Natural killer cell (primary cell): ENCODE measurements at regions not wholly inside any gene's neighbourhood (a gene's known extent, or its start where the extent isn't known, plus 50 kb on each side); places are given as distances from the start of the nearest gene placed in this dataset.

Source experiments
- ATAC-seq, 3 donors: fragments of 150-1000 bp in 2 of 3; fragments of 200-7000 bp in 1 of 3; cut with Tn5 transposase; 1 replicate in 1 of 3; 2 replicates in 2 of 3; pipeline ENCODE4 v1.10.0; 2021; ENCODE audit warnings: mild to moderate bottlenecking in 2 of 3, moderate library complexity in 2 of 3
- DNase-seq, 2 donors: peaks; one replicate each; pipeline versions ENCODE4 v3.0.0 to v3.0.0-alpha.2; 2013 to 2021; ENCODE audit warnings: mixed read lengths in 1 of 2
- H3K27ac ChIP-seq: one replicate; pipeline ENCODE4 v1.5.1; 2013; ENCODE audit warnings: mild to moderate bottlenecking, low read length
- H3K27me3 ChIP-seq: one replicate; pipeline ENCODE4 v1.6.1; 2013; ENCODE audit warnings: low read length; ENCODE audit not compliant: control insufficient read depth, insufficient read depth
- H3K36me3 ChIP-seq: one replicate; pipeline ENCODE4 v1.6.1; 2013; ENCODE audit warnings: low read length; ENCODE audit not compliant: control insufficient read depth, insufficient read depth
- H3K4me1 ChIP-seq: one replicate; pipeline ENCODE4 v1.6.1; 2013; ENCODE audit warnings: low read length; ENCODE audit not compliant: control insufficient read depth, insufficient read depth
- H3K4me3 ChIP-seq: one replicate; pipeline ENCODE4 v1.5.1; 2013; ENCODE audit warnings: low read length
- H3K9me3 ChIP-seq: one replicate; pipeline ENCODE4 v1.6.1; 2013; ENCODE audit warnings: low read length; ENCODE audit not compliant: control insufficient read depth, insufficient read depth
- H3K27ac Mint-ChIP-seq, 2 donors: one replicate each; pipeline ENCODE4 v1.8.0; 2022; ENCODE audit warnings: mild to moderate bottlenecking in 2 of 2, mixed read lengths in 2 of 2, moderate library complexity in 1 of 2
- H3K27me3 Mint-ChIP-seq, 2 donors: one replicate each; pipeline ENCODE4 v1.8.0; 2022; ENCODE audit warnings: low read depth in 2 of 2, mixed read lengths in 2 of 2
- H3K36me3 Mint-ChIP-seq: one replicate; pipeline ENCODE4 v1.8.0; 2022; ENCODE audit warnings: mixed read lengths
- H3K4me1 Mint-ChIP-seq, 2 donors: one replicate each; pipeline ENCODE4 v1.8.0; 2022; ENCODE audit warnings: mixed read lengths in 2 of 2
- H3K4me3 Mint-ChIP-seq: one replicate; pipeline ENCODE4 v1.8.0; 2022; ENCODE audit warnings: mild to moderate bottlenecking, moderate library complexity, mixed read lengths
- H3K9me3 Mint-ChIP-seq, 2 donors: one replicate each; pipeline ENCODE4 v1.8.0; 2022; ENCODE audit warnings: mixed read lengths in 2 of 2
- CTCF ChIP-seq: fragments of 200-600 bp; IDR thresholded peaks from one replicate; pipeline ENCODE4 v1.8.0; 2022; ENCODE audit warnings: antibody characterized with exemption
- WGBS: methylation state at CpG from one replicate; pipeline ENCODE4 v1.1.7; 2013; ENCODE audit warnings: missing lambda C conversion rate; ENCODE audit not compliant: insufficient coverage; 5-methylcytosine and 5-hydroxymethylcytosine counted together
- intact Hi-C: fragments of 100-400 bp; cut with micrococcal nuclease; formaldehyde crosslinking; loops from one replicate; pipeline ENCODE4 v1.14.2; 2022

DNA sequence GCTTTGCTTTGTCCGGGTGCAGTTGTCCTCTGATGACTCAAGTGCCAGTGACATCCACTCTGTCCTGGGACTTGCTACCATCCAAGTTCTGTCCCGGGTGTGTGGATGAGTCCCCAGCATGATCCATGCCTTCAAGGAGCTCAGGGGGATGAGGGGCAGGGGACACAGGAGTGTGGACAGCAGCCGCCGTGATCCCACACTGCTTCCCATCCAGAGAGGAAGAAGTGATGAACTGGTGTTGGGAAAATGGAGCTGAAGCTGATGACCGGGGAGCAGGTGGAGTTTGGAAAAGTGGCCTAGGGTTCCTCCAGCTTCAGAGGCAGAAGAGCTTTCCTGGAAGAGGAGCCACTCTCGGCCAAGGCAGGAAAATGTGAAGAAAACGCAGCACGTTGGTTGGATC lies 249.6 kb upstream of the TNRC6C start:
- H3K27ac ChIP-seq: no peak overlapping the region
- H3K9me3 ChIP-seq: peaks cover 11% of the 10 kb centered on the region
- H3K36me3 Mint-ChIP-seq: peaks cover 8% of the 10 kb centered on the region
- no peak for TF ChIP-seq CTCF
- H3K4me1 ChIP-seq: no peaks in the 10 kb centered on the region
- intact Hi-C loops: no loop called here
- peaks cover 12 to 25% of the 10 kb centered on the region in 2 donors for H3K27me3 Mint-ChIP-seq
- peaks cover 3 to 5% of the 10 kb centered on the region in 2 donors for H3K9me3 Mint-ChIP-seq
- H3K4me1 Mint-ChIP-seq: no peaks in the 10 kb centered on the region
- H3K36me3 ChIP-seq: no peaks in the 10 kb centered on the region
- no peak overlapping the region for H3K27ac Mint-ChIP-seq
- no peak for ATAC-seq
- no peak for DNase-seq
- no peak overlapping the region for H3K4me3 Mint-ChIP-seq
- 88% methylated on average over 8 of the region's 8 CpGs for WGBS
- H3K27me3 ChIP-seq: no peaks in the 10 kb centered on the region
- H3K4me3 ChIP-seq: no peak overlapping the region

DNA sequence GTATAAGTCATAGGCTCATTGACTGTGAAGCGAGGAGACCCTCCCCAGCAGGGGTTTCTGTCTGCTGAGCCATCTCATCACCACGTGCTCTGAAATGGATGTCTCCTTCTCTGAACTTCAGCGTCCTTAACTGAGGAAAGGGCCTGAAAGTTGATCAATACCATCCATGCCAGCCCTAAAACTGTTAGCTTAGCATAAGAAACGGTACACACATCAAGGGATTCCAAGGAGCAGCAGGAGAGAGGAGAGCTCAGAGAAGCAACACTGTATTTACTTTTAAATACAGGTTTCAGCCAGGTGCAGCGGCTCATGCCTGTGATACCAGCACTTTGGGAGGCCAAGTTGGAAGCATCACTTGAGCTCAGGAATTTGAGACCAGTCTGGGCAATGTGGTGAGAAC lies 248.9 kb upstream of the TNRC6C start:
- ATAC-seq (no peak), DNase-seq (no peak)
- H3K9me3 ChIP-seq: peaks cover 6% of the 10 kb centered on the region
- intact Hi-C loops: no loop called here
- no peak overlapping the region for H3K27ac ChIP-seq
- H3K27ac Mint-ChIP-seq: no peak overlapping the region
- peaks cover 3 to 7% of the 10 kb centered on the region in 2 donors for H3K9me3 Mint-ChIP-seq
- TF ChIP-seq CTCF: no peak
- no peak overlapping the region for H3K4me3 Mint-ChIP-seq
- H3K27me3 Mint-ChIP-seq: peaks cover 16 to 32% of the 10 kb centered on the region in 2 donors
- peaks cover 6% of the 10 kb centered on the region for H3K36me3 Mint-ChIP-seq
- WGBS: 71% methylated on average over 5 of the region's 5 CpGs
- H3K4me3 ChIP-seq: no peak overlapping the region
- no peaks in the 10 kb centered on the region for H3K36me3 ChIP-seq
- H3K4me1 Mint-ChIP-seq: no peaks in the 10 kb centered on the region
- H3K27me3 ChIP-seq: no peaks in the 10 kb centered on the region
- H3K4me1 ChIP-seq: no peaks in the 10 kb centered on the region

DNA sequence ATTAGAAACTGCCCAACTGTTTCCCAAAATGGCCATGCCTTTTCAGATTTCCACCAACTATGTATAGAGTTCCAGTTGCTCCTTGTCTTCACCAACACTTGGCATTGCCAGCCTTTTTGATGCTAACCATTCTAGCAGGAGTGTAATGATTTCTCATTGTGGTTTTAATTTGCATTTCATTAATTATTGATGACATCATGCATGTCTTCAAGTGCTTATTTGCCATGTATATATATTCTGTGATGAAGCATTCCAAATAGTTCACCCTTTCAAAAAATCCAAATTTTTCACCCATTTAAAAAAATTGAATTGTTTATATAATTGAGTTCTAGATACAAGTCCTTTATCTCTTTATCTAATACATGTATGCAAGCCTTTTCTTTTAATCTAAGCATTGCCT lies 245.9 kb upstream of the TNRC6C start:
- Histone ChIP-seq H3K9me3 (no peaks in the 10 kb centered on the region), H3K27ac (no peak overlapping the region), H3K4me3 (no peak overlapping the region), H3K4me1 (no peaks in the 10 kb centered on the region), H3K27me3 (no peaks in the 10 kb centered on the region), H3K36me3 (no peaks in the 10 kb centered on the region)
- peaks cover 0 to 4% of the 10 kb centered on the region in 2 donors for H3K9me3 Mint-ChIP-seq
- H3K27ac Mint-ChIP-seq: no peak overlapping the region
- H3K36me3 Mint-ChIP-seq: no peaks in the 10 kb centered on the region
- no peak for DNase-seq
- no peak for TF ChIP-seq CTCF
- H3K27me3 Mint-ChIP-seq: peaks cover 25 to 27% of the 10 kb centered on the region in 2 donors
- intact Hi-C loops: no loop called here
- H3K4me3 Mint-ChIP-seq: no peak overlapping the region
- ATAC-seq: no peak
- H3K4me1 Mint-ChIP-seq: no peaks in the 10 kb centered on the region

DNA sequence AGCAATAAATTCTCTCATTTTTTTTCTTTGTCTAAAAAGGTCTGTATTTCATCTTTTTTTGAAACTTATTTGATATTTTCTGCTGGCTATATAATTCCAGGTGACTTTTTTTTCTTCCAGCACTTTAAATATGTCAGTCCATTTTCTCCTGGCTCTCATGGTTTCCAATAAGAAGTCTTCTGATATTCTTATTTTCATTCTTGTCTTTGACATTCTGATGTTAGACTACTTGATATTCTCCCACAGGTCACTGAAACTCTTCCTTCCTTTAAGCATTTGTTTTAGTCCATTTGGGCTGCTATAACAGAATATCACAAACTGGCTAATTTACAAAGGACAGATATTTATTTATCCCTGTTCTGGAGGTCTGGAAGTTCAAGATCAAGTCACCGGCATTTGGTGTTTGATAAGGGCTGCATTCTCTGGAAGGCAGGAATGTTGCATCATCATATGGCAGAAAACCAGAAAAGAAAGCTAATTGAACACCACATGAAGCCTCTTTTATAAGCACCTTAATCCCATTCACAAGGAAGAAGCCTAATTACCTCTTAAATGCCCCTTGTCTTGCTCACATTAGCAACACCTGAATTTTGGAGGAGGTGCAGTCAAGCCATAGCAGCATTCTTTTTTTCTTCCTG lies 242.1 kb upstream of the TNRC6C start:
- ATAC-seq: no peak
- no peaks in the 10 kb centered on the region for H3K36me3 Mint-ChIP-seq

More for the DNA sequence above, 242.1 kb upstream of the TNRC6C start:
- intact Hi-C loops: no loop called here
- H3K27ac Mint-ChIP-seq: no peak overlapping the region
- no peak for TF ChIP-seq CTCF
- H3K4me1 Mint-ChIP-seq: peaks cover 0 to 7% of the 10 kb centered on the region in 2 donors
- Histone ChIP-seq H3K36me3 (no peaks in the 10 kb centered on the region), H3K4me3 (no peak overlapping the region), H3K27ac (no peak overlapping the region), H3K9me3 (no peaks in the 10 kb centered on the region), H3K4me1 (no peaks in the 10 kb centered on the region), H3K27me3 (no peaks in the 10 kb centered on the region)
- peaks cover 26 to 35% of the 10 kb centered on the region in 2 donors for H3K27me3 Mint-ChIP-seq
- no peak for DNase-seq
- 100% methylated on average over 1 of the region's 1 CpG for WGBS
- no peak overlapping the region for H3K4me3 Mint-ChIP-seq
- peaks cover 0 to 4% of the 10 kb centered on the region in 2 donors for H3K9me3 Mint-ChIP-seq
